SKM-1 (cell line): ENCODE measurements at regions not wholly inside any gene's neighbourhood (a gene's known extent, or its start where the extent isn't known, plus 50 kb on each side); places are given as distances from the start of the nearest gene placed in this dataset.
"Not testable (repeated sequence)": the region's sequence is repeated elsewhere in the genome, so short reads cannot be mapped to it uniquely, and the experiment has no call there.

Experiments used
- DNase-seq: peaks from one replicate; lab custom pipeline; 2025; ENCODE audit not compliant: unreplicated experiment; lab: John Stamatoyannopoulos, UW

DNA sequence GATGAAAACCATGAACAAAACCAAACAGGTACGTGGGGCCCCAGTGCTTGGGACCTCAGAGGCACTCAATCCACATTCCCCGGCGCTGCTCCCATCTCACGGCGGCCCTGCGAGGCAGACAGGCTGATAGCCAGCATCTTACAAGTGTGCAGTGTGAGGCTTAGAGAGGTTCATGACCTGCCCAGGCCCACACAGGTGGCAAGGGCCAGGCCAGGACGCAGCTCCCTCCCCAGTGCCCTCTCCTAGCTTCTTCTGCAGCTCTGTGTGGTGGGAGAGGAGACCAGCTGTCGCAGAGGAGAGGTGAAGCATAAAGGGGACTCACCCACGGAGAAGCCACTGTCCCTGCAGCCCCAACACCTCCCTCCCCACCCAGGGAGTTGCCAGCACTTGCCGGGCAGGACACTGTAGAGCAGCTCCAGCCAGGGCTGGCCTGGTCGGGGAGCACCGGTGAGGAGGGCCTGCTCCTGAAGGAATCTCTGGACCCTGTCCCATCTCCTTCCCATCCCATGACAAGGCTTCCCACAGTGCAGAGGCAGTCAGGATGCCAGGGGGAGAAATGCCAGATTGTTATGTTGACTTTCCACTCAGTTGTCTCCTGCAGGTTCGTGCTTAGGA lies 92.4 kb upstream of the TMEM45B start:
- DNase-seq, result no peak

DNA sequence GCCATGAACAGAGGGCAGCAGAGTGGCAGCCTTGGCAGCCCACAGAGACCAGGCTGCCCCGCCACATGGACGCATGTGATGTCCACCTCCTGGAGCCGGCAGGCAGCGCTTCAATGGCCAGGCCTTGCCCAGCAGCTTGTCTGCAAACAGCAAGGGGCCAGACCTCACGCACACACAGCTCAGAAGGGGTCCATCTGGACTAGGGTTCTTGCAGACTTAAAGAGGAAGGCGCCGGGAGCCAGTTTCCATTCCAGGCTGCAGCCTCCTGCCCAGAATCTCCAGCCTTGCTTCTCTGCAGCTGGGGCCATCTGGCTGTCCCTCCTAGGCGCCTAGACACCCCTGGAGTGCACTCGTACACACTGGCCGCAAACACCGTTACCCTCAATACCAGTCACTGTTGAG lies 91.9 kb upstream of the TMEM45B start:
- no peak for DNase-seq

DNA sequence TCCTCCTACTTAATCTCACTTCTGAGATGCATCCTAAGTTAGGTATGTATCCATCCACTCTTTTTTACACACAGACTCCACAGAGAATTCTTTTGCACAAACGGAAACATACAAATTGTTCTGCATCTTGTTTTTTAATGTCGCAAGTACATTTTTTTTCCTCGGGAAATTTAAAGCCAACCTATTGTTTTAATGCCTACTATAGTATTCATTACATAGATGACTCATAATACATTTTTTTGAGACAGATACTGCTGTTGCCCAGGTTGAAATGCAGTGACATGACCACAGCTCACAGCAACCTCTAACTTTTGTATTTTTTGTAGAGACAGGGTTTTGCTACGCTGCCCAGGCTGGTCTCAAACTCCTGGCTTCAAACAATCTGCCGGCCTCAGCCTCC lies 90.8 kb upstream of the TMEM45B start:
- no peak for DNase-seq

DNA sequence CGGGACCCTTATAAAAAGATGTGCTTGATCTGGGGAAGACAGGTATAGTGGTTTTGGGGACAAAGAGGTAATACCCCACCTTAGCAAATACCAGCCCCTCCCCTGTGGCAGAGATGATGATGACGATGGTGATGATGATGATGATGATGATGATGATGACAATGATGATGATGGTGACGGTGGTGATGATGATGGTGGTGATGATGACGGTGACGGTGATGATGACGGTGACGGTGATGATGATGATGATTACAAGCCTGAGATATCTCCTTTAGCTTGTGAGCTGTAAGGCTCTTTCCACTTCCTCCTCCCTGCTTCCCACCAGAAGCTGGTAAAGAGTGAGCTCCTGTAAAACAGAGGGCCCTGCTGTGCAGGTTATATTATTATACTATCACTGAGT lies 89.5 kb upstream of the TMEM45B start:
- no peak for DNase-seq

DNA sequence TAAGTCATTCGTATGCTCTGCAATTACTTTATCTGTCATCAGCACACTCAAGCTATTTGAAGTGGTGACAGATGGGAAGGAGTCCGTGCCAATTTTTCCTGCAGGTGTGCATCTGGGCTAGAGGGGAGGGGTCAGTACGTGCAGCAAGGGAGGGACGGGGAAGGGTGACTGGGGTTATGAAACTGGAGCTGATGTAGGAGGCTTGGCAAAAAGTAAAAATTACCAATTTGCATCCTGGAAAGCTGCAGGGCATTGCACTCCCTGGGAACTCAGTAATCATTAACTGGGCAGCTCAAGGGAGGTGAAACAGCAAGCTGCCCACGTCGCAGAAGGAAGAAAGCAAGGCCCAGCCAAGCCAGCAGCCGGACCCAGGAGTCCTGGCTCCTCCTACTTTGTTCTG lies 87.1 kb upstream of the TMEM45B start:
- DNase-seq, result no peak

DNA sequence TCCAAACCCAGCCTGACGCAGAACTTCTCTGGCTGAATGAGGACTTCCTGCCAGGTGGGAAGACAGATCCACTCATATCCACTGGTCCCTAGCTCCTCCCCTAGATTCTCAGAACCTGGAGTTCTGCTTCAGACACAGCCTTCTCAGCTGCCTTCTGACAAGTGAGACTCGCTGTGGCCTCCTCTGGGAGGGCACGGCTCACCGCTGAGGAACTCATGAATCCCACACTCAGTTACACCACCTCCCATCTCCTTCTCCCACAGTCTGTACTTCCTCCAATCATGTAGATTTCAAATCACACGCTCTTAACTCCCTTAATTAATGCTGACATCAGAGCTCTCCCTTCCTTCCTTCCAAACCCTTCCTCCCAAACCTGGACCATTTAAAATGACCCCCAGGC lies 86.4 kb upstream of the TMEM45B start:
- DNase-seq, result no peak

DNA sequence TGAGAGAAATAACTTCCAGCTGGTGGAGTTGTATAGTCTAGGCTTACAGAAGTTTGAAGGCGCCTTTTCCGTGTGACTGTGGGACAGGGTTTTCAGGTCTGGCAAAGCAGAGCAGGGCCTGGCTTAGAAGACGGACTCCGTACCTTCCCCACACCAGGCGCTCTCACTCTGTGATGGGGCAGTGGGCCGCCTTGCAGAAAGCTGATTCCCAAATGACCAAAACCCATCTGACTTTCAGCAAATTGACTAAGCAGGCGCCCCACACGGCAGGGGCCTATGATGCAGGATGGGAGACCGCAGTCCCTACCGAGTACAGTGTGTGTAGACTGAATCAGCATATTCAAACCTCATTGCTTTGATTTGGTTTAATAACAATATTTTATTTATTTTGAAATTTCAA lies 85.8 kb upstream of the TMEM45B start:
- DNase-seq, result no peak

DNA sequence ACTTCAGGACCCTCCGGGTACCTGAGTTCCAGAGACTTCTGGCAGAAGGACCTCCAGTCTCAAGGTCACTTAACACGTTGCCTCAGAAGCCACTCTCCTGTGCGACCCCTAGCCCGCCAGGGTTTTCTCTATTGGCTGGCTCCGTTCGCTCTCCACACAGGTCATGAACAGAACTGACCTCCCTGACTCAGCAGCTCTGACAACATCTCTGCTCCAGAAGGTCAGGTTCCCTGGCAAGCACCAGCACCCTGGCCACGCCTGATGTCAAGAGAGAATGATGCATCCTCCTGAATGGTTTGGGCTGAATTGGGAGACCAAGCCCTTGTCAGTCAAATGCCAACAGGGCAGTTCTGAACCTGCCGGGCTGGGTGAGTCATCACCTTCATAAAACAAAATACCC lies 84.3 kb upstream of the TMEM45B start:
- no peak for DNase-seq

DNA sequence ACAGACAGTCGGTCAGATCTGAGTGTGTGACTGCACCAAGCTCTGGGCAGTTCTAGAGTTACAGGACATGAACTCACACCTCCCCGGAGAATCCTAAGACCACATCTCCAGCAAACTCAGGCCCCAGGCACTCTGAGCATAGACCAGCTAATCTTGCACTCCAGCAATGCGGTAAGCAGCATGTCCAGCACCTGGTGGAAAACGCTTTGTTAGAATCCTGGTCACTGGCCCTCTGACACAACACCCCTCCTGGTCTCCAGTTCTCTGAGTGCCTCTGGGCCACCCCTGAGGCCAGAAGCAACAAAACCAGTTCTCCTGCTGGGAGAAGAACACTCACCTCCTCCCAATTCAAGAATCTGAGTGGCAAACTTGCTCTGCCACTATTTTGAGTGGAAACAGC lies 82.7 kb upstream of the TMEM45B start:
- DNase-seq, result no peak

DNA sequence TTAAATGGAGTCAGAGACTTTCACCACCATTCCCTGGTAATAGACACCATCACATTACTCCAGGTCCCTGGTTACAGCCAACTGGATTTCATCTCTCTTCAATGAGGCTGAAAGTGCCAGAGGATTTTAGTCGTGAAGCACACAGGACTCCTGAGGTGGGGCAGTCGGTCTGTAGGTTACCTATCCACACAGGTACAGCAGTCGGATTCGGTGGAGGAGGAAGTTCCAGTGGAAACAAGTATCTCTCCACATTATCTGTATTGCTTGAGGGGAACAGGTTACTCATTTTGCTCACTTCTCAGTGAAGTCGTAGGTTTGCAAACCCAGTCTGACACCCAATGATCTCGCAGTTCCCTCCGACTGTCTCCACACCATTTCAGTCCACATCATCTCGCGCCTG lies 82.3 kb upstream of the TMEM45B start:
- no peak for DNase-seq

DNA sequence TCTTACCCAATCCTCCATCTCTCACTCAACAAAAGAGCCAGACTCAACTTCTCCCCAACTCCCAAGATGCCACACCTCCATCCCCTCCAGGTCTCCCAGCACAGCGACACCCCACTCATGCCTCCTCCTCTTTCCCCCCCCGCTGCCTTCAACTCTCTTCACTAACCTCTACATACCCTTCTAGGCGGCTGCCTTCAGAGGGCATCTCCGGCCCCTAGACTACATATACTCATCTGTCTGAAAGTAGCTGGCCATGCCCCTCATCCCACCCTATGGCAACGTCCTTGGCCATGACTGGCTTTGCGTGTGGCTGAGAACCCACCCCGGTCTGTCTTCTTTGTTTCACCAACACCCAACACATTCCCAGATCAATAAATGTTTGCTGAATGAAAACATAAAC lies 81.7 kb upstream of the TMEM45B start:
- DNase-seq, result no peak

DNA sequence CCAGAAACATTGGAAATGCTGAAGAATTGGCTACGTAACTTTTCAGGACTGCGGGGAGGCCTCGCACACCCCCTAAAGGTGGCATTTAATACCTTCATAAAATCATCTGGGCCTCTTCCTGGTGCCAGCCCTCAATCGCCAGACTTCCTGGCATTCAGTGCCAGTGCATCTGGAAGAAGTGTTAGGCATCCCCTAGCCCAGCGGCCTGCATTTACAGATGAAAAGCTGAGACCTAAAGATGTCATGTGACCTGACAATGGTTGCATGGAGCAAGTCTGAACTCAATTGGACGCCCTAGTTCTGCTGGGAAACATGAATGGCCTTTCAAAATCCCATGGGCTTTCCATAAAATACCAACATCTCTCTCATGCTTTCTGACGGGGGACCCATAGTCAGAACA lies 81.0 kb upstream of the TMEM45B start:
- DNase-seq, result no peak

DNA sequence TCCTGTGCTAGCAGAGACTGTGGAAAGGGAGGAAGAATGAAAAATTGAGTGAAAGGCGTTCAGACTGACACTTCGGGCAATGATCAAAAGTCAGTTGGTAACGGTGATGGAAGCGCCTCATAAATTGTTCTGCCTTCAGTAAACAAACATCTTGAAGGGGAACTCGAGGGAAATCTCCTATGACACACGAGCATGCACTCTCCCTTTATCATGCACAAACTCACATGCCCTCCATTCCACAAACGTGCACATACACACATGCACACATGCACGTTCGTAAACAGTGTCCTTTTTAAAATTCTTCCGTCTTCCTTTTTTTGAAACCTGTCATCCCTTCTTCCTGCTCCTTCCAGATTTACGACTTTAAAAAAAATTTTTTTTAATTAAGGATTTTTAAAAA lies 77.8 kb upstream of the TMEM45B start:
- no peak for DNase-seq

DNA sequence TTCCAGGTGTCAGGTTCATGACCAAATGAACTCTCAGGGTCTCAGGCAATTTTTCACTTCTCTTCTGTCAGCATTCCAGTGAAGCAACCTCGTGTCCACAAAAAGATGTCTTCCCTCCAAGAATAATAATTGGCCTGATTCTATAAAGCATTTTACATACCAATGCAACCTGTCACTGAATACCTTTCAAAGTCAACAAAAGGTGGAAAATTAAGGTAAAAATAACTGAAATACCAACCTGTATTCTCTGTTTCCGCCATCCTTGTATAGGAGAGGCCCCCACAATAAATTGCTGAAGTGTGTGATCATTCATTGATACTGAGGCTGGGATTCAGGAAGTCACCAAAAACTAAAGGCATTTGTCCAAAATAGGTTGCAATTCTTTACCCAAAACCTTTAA lies 77.4 kb upstream of the TMEM45B start:
- DNase-seq, result no peak

DNA sequence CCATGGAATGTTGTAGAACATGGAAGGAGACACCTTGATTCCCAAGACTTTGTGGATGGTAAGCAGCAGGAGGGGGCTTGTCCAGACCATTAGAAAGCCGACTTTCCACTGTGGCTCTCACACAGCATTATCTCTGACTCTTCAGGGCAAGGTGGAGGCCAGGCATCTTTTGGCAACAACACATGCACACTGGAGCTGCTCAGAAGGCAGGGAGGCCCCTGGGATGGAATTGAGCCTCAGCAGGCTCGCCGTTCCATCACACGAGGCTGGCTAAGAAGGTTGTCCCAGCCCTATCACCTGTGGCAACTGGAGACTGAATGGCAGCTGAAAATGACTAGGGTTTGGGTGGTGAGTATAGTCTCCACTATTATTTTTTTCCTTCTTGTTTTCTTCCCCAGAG lies 76.3 kb upstream of the TMEM45B start:
- DNase-seq, result no peak

DNA sequence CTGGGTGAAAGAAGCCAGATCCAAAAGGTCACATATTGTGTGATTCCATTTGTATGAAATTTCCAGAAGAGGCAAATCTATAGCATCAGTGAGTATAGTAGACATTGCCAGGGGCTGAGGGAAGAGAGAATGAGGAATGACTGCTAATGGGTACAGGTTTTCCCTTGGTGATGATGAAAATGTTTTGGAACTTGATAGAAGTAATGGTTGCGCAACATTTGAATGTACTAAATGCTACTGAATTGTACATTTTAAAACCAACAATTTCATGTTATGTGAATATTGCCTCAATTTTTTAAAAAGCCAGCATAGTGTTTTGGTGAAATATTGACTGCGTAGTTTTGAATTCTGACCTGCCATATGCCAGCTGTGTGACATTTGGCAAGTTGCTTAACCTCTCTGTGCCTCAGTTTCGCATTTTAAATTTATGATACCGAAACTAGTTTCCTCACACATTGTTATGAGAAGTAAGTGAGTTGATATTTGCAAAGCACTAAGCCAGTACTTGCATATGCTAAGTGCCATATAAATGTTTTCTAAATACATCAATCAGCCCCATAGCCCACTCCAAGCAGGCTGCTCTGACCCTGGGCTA lies 75.4 kb upstream of the TMEM45B start:
- no peak for DNase-seq

DNA sequence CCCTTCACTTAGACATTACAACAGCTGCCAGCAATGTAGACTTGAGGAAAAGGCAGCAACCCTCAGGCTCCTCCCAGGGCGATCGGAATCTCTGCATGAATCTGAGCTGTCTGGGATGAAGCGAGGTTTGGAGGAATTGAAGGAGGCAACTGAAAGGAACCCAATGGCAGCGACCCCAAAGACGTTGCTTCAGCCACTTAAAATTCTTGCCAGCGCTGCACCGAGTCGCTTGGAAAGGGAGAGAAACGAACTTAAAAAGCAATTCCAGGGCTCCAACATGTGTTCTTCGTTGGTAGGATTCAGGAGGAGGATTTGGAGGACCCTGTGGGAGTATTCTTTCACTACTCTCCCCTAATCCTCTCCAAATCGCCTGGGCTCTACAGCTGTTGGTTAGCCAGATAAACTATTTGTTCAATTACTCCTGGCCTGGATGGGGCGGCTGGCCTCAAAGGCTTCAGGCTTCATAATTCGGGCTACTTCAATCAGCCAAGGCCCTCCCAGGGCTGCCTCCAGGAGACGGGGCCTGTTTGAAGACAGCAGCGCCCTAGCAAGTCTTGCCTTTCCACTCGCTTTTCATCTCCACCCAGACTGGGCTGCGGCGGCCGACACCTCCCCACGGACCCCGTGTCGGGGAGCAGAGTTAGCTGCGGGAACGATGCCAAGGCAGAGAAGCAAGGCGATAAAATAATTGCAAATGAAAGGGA lies 72.4 kb upstream of the TMEM45B start:
- no peak for DNase-seq

DNA sequence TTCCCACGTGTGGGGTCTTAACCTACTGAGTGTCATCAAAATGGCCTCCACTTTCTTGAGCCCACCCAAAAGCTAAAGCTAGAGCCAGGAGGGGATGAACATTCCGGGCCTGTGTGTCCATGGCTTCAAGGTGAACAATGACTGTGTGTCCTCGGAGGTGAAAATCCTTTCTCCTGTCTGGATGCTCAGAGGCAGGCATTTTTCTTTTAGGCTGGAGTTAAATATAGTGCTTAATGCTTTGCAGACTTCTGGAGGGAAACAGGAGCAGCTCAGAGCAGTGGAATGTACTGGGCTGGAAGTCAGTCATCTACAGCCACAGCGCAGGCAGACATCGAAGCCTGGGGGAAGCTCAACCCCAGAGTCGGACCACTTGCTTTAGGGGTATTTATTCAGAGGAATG lies 68.6 kb upstream of the TMEM45B start:
- no peak for DNase-seq

DNA sequence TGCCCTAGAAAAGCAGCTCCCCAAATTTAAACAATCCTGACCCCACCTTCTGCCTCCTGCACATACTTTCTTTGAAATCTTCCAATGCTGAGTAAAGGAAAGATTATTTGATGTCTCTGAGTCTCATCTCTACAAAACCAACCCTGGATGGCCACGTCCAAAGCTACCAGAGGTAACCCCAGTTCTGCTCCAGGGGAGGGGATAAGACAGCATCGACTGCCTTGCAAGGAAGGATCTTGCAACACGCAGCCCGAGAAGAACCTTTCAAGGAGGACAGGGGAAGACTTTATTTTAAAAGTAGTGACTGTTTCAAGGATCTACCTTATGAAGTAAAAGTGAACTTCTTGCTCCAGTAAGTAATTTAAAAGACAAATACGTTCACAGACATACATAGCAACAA lies 66.5 kb upstream of the TMEM45B start:
- no peak for DNase-seq

DNA sequence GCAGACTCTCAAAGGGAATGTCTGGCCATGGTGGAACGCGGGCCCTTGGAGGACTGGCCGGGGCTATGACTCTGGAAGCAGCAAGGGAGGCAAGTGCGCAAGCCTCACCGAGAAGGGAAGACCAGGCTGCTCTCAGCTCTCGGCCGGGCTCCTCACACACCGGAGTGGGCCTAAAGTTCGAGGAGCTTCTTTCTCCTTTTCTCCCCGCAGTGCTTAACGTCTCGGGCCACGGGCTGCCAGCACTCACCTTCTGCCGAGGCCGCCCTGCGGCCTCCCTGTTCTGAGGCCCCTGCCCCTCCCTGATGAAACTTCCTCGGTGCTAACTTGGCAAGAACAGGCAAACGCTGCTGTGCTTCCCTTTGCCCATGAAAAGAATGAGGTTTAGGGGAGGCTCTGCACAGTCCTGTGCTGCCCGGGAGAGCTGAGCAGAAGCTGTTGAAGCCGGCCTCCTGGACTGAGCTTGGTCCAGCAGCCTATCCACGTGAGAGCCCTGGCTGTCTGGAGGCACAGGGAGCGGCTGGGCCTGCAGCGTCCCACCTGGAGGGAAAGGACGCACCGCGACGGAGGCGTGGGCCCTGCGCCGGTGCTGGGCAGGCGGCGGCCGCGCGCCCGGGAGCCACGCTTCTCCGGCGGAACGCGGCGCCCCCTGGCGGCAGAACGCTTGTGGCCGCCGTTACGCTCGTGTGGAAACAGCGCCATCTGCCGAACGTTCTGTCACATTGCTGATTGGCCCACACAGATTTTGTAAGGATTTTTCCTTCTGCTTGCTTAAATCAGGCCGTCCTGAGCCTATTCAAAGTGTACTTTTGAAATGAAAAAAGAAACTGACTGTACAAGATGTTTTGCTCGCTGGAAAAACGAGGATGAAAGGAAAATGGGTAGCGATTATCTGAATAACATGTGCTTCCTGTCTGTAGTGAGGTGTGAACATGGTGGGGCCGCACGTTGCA lies 65.0 kb upstream of the TMEM45B start:
- DNase-seq, result peak; percentile 73

DNA sequence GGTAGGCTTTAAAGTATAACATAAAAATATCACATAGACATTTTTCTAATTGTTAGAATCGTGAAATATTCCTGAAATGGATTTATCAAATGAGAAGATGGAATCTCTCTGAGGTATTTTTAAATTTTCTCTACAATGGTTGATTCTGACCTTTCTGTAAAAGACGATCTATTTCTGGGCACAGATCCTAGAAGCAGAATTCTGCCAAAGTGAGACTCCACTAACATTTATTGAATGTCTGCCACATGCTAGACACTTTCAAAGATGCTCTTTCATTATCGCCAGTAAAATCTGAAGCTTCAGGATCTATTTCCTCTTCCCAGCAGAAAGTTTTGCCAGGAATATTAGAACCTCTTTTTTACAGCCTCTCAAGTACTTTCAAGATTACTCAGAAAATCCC lies 64.1 kb upstream of the TMEM45B start:
- DNase-seq, result no peak

DNA sequence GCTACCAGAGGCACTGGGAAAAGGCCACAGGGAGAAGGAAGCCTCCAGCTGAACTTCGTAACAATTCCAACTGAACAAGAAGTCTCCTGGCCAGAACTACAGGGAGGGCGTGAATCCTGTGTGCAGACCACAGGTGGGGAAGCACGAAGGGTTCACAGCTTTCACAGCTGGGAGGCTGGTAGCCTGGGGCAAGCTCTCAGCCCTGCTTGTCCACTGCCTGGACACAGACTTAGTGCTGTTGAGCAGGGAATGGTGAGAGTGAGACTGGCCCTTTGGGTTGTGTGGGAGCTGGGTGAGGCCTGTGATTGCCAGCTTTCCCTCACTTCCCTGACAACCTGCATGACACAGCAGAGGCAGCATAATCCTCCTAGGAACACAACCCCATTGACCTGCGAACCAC lies 52.1 kb upstream of the TMEM45B start:
- DNase-seq, result not testable (repeated sequence)
